ENCODE measurements at regions not wholly inside any gene's neighbourhood (a gene's known extent, or its start where the extent isn't known, plus 50 kb on each side); places are given as distances from the start of the nearest gene placed in this dataset.

DNA sequence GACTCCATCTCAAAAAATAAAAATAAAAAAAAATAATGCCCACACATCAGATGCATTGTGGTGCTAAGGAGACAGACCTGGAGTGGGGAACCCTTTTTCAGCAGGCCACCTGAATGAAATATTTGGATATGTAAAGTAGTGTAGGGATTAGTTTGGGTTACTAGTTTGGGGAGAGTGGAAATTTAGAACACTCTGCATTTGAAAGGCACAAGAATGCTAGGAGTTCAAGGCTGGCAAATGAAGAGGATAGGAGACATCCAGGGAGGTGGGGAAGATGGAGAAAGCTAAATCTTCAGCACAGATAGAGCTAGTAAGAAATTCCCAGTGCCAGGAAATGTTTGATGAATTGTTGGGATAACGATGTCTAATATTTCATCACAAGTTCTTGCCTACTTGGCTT is 298.3 kb upstream of the ERCC4 start:
- TF ChIP-seq, protein P1, sequence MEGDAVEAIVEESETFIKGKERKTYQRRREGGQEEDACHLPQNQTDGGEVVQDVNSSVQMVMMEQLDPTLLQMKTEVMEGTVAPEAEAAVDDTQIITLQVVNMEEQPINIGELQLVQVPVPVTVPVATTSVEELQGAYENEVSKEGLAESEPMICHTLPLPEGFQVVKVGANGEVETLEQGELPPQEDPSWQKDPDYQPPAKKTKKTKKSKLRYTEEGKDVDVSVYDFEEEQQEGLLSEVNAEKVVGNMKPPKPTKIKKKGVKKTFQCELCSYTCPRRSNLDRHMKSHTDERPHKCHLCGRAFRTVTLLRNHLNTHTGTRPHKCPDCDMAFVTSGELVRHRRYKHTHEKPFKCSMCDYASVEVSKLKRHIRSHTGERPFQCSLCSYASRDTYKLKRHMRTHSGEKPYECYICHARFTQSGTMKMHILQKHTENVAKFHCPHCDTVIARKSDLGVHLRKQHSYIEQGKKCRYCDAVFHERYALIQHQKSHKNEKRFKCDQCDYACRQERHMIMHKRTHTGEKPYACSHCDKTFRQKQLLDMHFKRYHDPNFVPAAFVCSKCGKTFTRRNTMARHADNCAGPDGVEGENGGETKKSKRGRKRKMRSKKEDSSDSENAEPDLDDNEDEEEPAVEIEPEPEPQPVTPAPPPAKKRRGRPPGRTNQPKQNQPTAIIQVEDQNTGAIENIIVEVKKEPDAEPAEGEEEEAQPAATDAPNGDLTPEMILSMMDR (IDR thresholded peaks at IDR 0.05): no peak
- no peak for TF ChIP-seq POLR2A (IDR thresholded peaks at IDR 0.05)
